Fibroblast of lung (primary cell): ENCODE measurements at regions not wholly inside any gene's neighbourhood (a gene's known extent, or its start where the extent isn't known, plus 50 kb on each side); places are given as distances from the start of the nearest gene placed in this dataset.

Source experiments
- DNase-seq, 2 donors: peaks; one replicate each; pipeline versions ENCODE4 v3.0.0 to v3.0.0-alpha.2; 2010; ENCODE audit warnings: low read depth in 2 of 2
- H2AFZ ChIP-seq: 2 replicates; pipeline ENCODE4 v1.5.1; 2012; ENCODE audit warnings: low read length, control low read depth, inconsistent platforms
- H3K27ac ChIP-seq: 2 replicates; pipeline ENCODE4 v1.5.1; 2011; ENCODE audit warnings: low read length, control low read depth; ENCODE audit not compliant: insufficient read depth
- H3K27me3 ChIP-seq: 2 replicates; pipeline ENCODE4 v1.5.1; 2011; ENCODE audit warnings: mild to moderate bottlenecking, low read length; ENCODE audit not compliant: control insufficient read depth, insufficient read depth
- H3K36me3 ChIP-seq: 2 replicates; pipeline ENCODE4 v1.5.1; 2011; ENCODE audit warnings: low read length; ENCODE audit not compliant: control insufficient read depth, insufficient read depth
- H3K4me1 ChIP-seq: 2 replicates; pipeline ENCODE4 v1.5.1; 2011; ENCODE audit warnings: low read length; ENCODE audit not compliant: control insufficient read depth, insufficient read depth; ENCODE audit errors: extremely low read depth
- H3K4me2 ChIP-seq: 2 replicates; pipeline ENCODE4 v1.5.1; 2011; ENCODE audit warnings: low read length, control low read depth; ENCODE audit not compliant: insufficient read depth; ENCODE audit errors: extremely low read depth
- H3K4me3 ChIP-seq, 4 experiments: fragments of 200-600 bp in 1 of 4; sonication (generic) in 1 of 4; replicated peaks in 1 of 4; 2 replicates each; pipeline ENCODE4 v1.5.1; 2011 to 2016; ENCODE audit warnings: low read length in 4 of 4, low read depth in 3 of 4, mild to moderate bottlenecking in 3 of 4, control low read depth in 2 of 4, inconsistent platforms in 1 of 4, mixed read lengths in 1 of 4; ENCODE audit not compliant: insufficient read depth in 1 of 4; ENCODE audit errors: control extremely low read depth in 1 of 4
- H3K79me2 ChIP-seq: 2 replicates; pipeline ENCODE4 v1.5.1; 2012; ENCODE audit warnings: mild to moderate bottlenecking, low read length, inconsistent platforms; ENCODE audit not compliant: control insufficient read depth, insufficient read depth
- H3K9ac ChIP-seq: 2 replicates; pipeline ENCODE4 v1.5.1; 2011; ENCODE audit warnings: mild to moderate bottlenecking, low read length, control low read depth; ENCODE audit not compliant: insufficient read depth
- H3K9me3 ChIP-seq: 2 replicates; pipeline ENCODE4 v1.5.1; 2012; ENCODE audit warnings: low read depth, low read length; ENCODE audit not compliant: control insufficient read depth, insufficient read depth
- H4K20me1 ChIP-seq: 2 replicates; pipeline ENCODE4 v1.5.1; 2011; ENCODE audit warnings: low read length; ENCODE audit not compliant: control insufficient read depth, insufficient read depth; ENCODE audit errors: extremely low read depth
- CTCF ChIP-seq, 2 donors: IDR thresholded peaks in 1 of 2; conservative IDR thresholded peaks in 1 of 2; 1 replicate in 1 of 2; 2 replicates in 1 of 2; pipeline ENCODE4 v1.5.1; 2011 to 2012; ENCODE audit warnings: low read length in 2 of 2, control low read depth in 1 of 2, inconsistent platforms in 1 of 2, low read depth in 1 of 2, mild to moderate bottlenecking in 1 of 2
- EZH2 ChIP-seq: IDR thresholded peaks from 2 replicates; pipeline ENCODE4 v1.5.1; 2012; ENCODE audit warnings: low read length, control low read depth, mild to moderate bottlenecking; ENCODE audit errors: missing control alignments

- Histone ChIP-seq H4K20me1 (no peaks in the 10 kb centered on the region), H3K9me3 (no peaks in the 10 kb centered on the region), H2AFZ (no peak overlapping the region), H3K4me2 (no peak overlapping the region), H3K9ac (no peak overlapping the region), H3K36me3 (no peaks in the 10 kb centered on the region), H3K4me1 (no peaks in the 10 kb centered on the region), H3K27me3 (no peaks in the 10 kb centered on the region), H3K27ac (no peak overlapping the region), H3K79me2 (no peaks in the 10 kb centered on the region), H3K4me3 (no peak overlapping the region)
- DNase-seq: no peak
- no peak for TF ChIP-seq EZH2
- TF ChIP-seq CTCF (conservative IDR thresholded peaks at IDR 0.05 in 1 of 2, IDR thresholded peaks at IDR 0.05 in 1 of 2; ENCODE audit: low read depth in 1 of 2, low read length in 2 of 2): no peak
These were observed 545.3 kb upstream of the VSTM2A start for GRCh38 chr7:53996876-53997275.

- no peaks in the 10 kb centered on the region for H3K9me3 ChIP-seq
These were observed 527.4 kb upstream of the VSTM2A start for GRCh38 chr7:54014765-54015164.

GRCh38 chr7:54015251-54015650 lies 526.9 kb upstream of the VSTM2A start:
- TF ChIP-seq EZH2: no peak
- no peak for TF ChIP-seq CTCF (conservative IDR thresholded peaks at IDR 0.05 in 1 of 2, IDR thresholded peaks at IDR 0.05 in 1 of 2; ENCODE audit: low read depth in 1 of 2, low read length in 2 of 2)
- no peak overlapping the region for H2AFZ ChIP-seq

More at GRCh38 chr7:54014765-54015164, 527.4 kb upstream of the VSTM2A start:
- Histone ChIP-seq H3K4me3 (no peak overlapping the region), H3K4me1 (no peaks in the 10 kb centered on the region), H3K27me3 (no peaks in the 10 kb centered on the region), H3K36me3 (no peaks in the 10 kb centered on the region), H3K9ac (no peak overlapping the region), H3K79me2 (no peaks in the 10 kb centered on the region), H2AFZ (no peak overlapping the region), H3K4me2 (no peak overlapping the region), H4K20me1 (no peaks in the 10 kb centered on the region), H3K27ac (no peak overlapping the region)
- no peak for DNase-seq
- TF ChIP-seq CTCF (conservative IDR thresholded peaks at IDR 0.05 in 1 of 2, IDR thresholded peaks at IDR 0.05 in 1 of 2; ENCODE audit: low read depth in 1 of 2, low read length in 2 of 2) (no peak), EZH2 (no peak)

More at GRCh38 chr7:54015251-54015650, 526.9 kb upstream of the VSTM2A start:
- Histone ChIP-seq H3K36me3 (no peaks in the 10 kb centered on the region), H3K4me2 (no peak overlapping the region), H3K4me1 (no peaks in the 10 kb centered on the region), H3K9me3 (no peaks in the 10 kb centered on the region), H3K27me3 (no peaks in the 10 kb centered on the region), H3K4me3 (no peak overlapping the region), H3K79me2 (no peaks in the 10 kb centered on the region), H4K20me1 (no peaks in the 10 kb centered on the region), H3K27ac (no peak overlapping the region), H3K9ac (no peak overlapping the region)
- no peak for DNase-seq
